H1 (cell line): ENCODE measurements at regions not wholly inside any gene's neighbourhood (a gene's known extent, or its start where the extent isn't known, plus 50 kb on each side); places are given as distances from the start of the nearest gene placed in this dataset.

ENCODE experiments used
- CTCF ChIA-PET: fragments of 300-600 bp; sonication (Branson Sonifier 250); formaldehyde crosslinking; loops from one replicate; lab custom pipeline; 2021; ENCODE audit not compliant: partially characterized antibody; lab: Charles Lee
- POLR2A ChIA-PET: fragments of 300-600 bp; sonication (Branson Sonifier 250); formaldehyde crosslinking; loops from one replicate; lab custom pipeline; 2021; ENCODE audit warnings: inconsistent platforms; ENCODE audit not compliant: partially characterized antibody; lab: Charles Lee
- DNase-seq, 2 experiments: peaks; one replicate each; pipeline versions ENCODE4 v3.0.0 to v3.0.0-alpha.2; 2010 to 2022; ENCODE audit warnings: low spot score in 2 of 2, low read depth in 1 of 2, mixed read lengths in 1 of 2
- FAIRE-seq: peaks from 2 replicates; lab custom pipeline; 2011; peaks lifted over from hg19 to GRCh38; lab: Jason Lieb, UNC
- H2AFZ ChIP-seq: 2 replicates; pipeline ENCODE4 v1.8.1; 2012; ENCODE audit warnings: low read length, inconsistent platforms
- H2AK5ac ChIP-seq: 2 replicates; pipeline ENCODE4 v1.6.1; 2013; ENCODE audit warnings: low read depth, low read length
- H2BK120ac ChIP-seq: replicated peaks from 2 replicates; pipeline ENCODE3; 2013; ENCODE audit warnings: low read depth, low read length, inconsistent platforms
- H2BK12ac ChIP-seq: 2 replicates; pipeline ENCODE4 v1.6.1; 2013; ENCODE audit warnings: low read depth, low read length
- H2BK15ac ChIP-seq: 2 replicates; pipeline ENCODE4 v1.6.1; 2013; ENCODE audit warnings: low read length
- H2BK20ac ChIP-seq: 2 replicates; pipeline ENCODE4 v1.6.1; 2013; ENCODE audit warnings: low read length
- H2BK5ac ChIP-seq: 2 replicates; pipeline ENCODE4 v1.6.1; 2013; ENCODE audit warnings: low read depth, low read length
- H3K14ac ChIP-seq: 2 replicates; pipeline ENCODE4 v1.6.1; 2013; ENCODE audit warnings: inconsistent platforms; ENCODE audit not compliant: insufficient read length
- H3K18ac ChIP-seq: 2 replicates; pipeline ENCODE4 v1.6.1; 2013; ENCODE audit warnings: low read length; ENCODE audit errors: extremely low read depth
- H3K23ac ChIP-seq: 2 replicates; pipeline ENCODE4 v1.6.1; 2013; ENCODE audit warnings: inconsistent platforms; ENCODE audit not compliant: insufficient read length
- H3K23me2 ChIP-seq: 2 replicates; pipeline ENCODE4 v1.6.1; 2013; ENCODE audit warnings: low read depth, low read length
- H3K27ac ChIP-seq: 2 replicates; pipeline ENCODE4 v1.6.1; 2011; ENCODE audit warnings: low read depth, low read length, inconsistent platforms
- H3K27me3 ChIP-seq, 4 experiments: replicated peaks in 1 of 4; 1 replicate in 1 of 4; 2 replicates in 3 of 4; pipeline versions ENCODE4 v1.6.1 to v1.8.1; 2011 to 2013; ENCODE audit warnings: low read length in 3 of 4, mild to moderate bottlenecking in 3 of 4, inconsistent platforms in 2 of 4, mixed read lengths in 2 of 4, moderate library complexity in 1 of 4; ENCODE audit not compliant: control insufficient read depth in 3 of 4, insufficient read depth in 3 of 4; ENCODE audit errors: extremely low read depth in 1 of 4
- H3K36me3 ChIP-seq, 4 experiments: 2 replicates each; pipeline versions ENCODE4 v1.6.1 to v1.8.1; 2011 to 2013; ENCODE audit warnings: mild to moderate bottlenecking in 4 of 4, low read length in 3 of 4, moderate library complexity in 2 of 4, control low read depth in 1 of 4, inconsistent platforms in 1 of 4; ENCODE audit not compliant: insufficient read depth in 4 of 4, control insufficient read depth in 2 of 4
- H3K4ac ChIP-seq: replicated peaks from 2 replicates; pipeline ENCODE3; 2013; ENCODE audit warnings: low read length, low read depth, mixed read lengths, inconsistent platforms; ENCODE audit not compliant: insufficient read length
- H3K4me1 ChIP-seq, 4 experiments: replicated peaks in 1 of 4; 1 replicate in 1 of 4; 2 replicates in 3 of 4; pipeline versions ENCODE4 v1.6.1 to v1.8.1; 2011 to 2013; ENCODE audit warnings: low read length in 3 of 4, inconsistent platforms in 2 of 4, mixed read lengths in 1 of 4; ENCODE audit not compliant: insufficient read depth in 4 of 4, control insufficient read depth in 3 of 4
- H3K4me2 ChIP-seq, 2 experiments: 2 replicates each; pipeline versions ENCODE4 v1.6.1 to v1.8.1; 2011 to 2013; ENCODE audit warnings: low read depth in 2 of 2, low read length in 2 of 2, control low read depth in 1 of 2, inconsistent platforms in 1 of 2, mild to moderate bottlenecking in 1 of 2; ENCODE audit not compliant: insufficient read depth in 1 of 2
- H3K4me3 ChIP-seq, 4 experiments: fragments of 200-600, 300-600 bp in 1 of 4; sonication (generic), shearing (Covaris generic), sonication (Bioruptor Twin) in 1 of 4; 2 replicates each; pipeline versions ENCODE4 v1.5.1 to v1.8.1; 2011 to 2016; ENCODE audit warnings: low read length in 4 of 4, low read depth in 3 of 4, control low read depth in 2 of 4, inconsistent platforms in 2 of 4, mild to moderate bottlenecking in 2 of 4, mixed read lengths in 1 of 4, moderate library complexity in 1 of 4; ENCODE audit not compliant: insufficient read depth in 2 of 4; ENCODE audit errors: extremely low read depth in 1 of 4
- H3K56ac ChIP-seq: replicated peaks from 2 replicates; pipeline ENCODE3; 2013; ENCODE audit warnings: low read depth, mild to moderate bottlenecking, mixed read lengths, low read length, inconsistent platforms; ENCODE audit not compliant: insufficient read length
- H3K79me1 ChIP-seq: 2 replicates; pipeline ENCODE4 v1.6.1; 2013; ENCODE audit warnings: low read depth, low read length, control low read depth
- H3K79me2 ChIP-seq, 2 experiments: 2 replicates each; pipeline versions ENCODE4 v1.6.1 to v1.8.1; 2012 to 2013; ENCODE audit warnings: low read length in 2 of 2, mild to moderate bottlenecking in 2 of 2, inconsistent platforms in 1 of 2; ENCODE audit not compliant: insufficient read depth in 2 of 2, control insufficient read depth in 1 of 2
- H3K9ac ChIP-seq, 4 experiments: replicated peaks in 1 of 4; 1 replicate in 1 of 4; 2 replicates in 3 of 4; pipeline versions ENCODE4 v1.6.1 to v1.8.1; 2011 to 2013; ENCODE audit warnings: low read depth in 3 of 4, low read length in 3 of 4, control low read depth in 2 of 4, mild to moderate bottlenecking in 2 of 4, moderate library complexity in 2 of 4, inconsistent platforms in 1 of 4; ENCODE audit errors: extremely low read depth in 1 of 4
- H3K9me3 ChIP-seq, 2 experiments: 2 replicates each; pipeline versions ENCODE4 v1.6.1 to v1.8.1; 2012 to 2013; ENCODE audit warnings: mild to moderate bottlenecking in 2 of 2, moderate library complexity in 2 of 2, control low read depth in 1 of 2, inconsistent platforms in 1 of 2, low read depth in 1 of 2, low read length in 1 of 2, mixed read lengths in 1 of 2; ENCODE audit not compliant: insufficient read depth in 2 of 2
- H4K20me1 ChIP-seq, 2 experiments: replicated peaks in 1 of 2; 2 replicates each; pipeline versions ENCODE3 to v1.8.1; 2011 to 2013; ENCODE audit warnings: inconsistent platforms in 2 of 2, low read length in 2 of 2, mild to moderate bottlenecking in 1 of 2; ENCODE audit not compliant: insufficient read depth in 2 of 2, control insufficient read depth in 1 of 2
- H4K5ac ChIP-seq: 2 replicates; pipeline ENCODE4 v1.6.1; 2013; ENCODE audit warnings: low read length, low read depth, mixed read lengths, inconsistent platforms; ENCODE audit not compliant: insufficient read length
- H4K8ac ChIP-seq: 2 replicates; pipeline ENCODE4 v1.8.0; 2013; ENCODE audit warnings: mild to moderate bottlenecking, moderate library complexity, low read length, inconsistent platforms; ENCODE audit not compliant: insufficient read depth; ENCODE audit errors: extremely low read depth
- H4K91ac ChIP-seq: replicated peaks from 2 replicates; pipeline ENCODE3; 2013; ENCODE audit warnings: low read length, mixed read lengths, inconsistent platforms; ENCODE audit not compliant: insufficient read length
- EGR1 ChIP-seq: IDR thresholded peaks from 2 replicates; pipeline ENCODE4 v1.6.1; 2011; ENCODE audit warnings: low read depth, low read length, borderline replicate concordance
- YY1 ChIP-seq: IDR thresholded peaks from 2 replicates; pipeline ENCODE4 v1.6.1; 2011; ENCODE audit warnings: low read depth, mild to moderate bottlenecking, low read length
- WGBS, 2 experiments: shearing (Covaris generic) in 1 of 2; methylation state at CpG; one replicate each; pipeline versions ENCODE4 v1.1.6 to v1.1.7; 2013 to 2015; ENCODE audit warnings: low lambda C conversion rate in 2 of 2, mixed read lengths in 2 of 2, inconsistent platforms in 1 of 2, low coverage in 1 of 2, missing lambda C conversion rate in 1 of 2; ENCODE audit not compliant: insufficient replicate concordance in 2 of 2, insufficient coverage in 1 of 2, insufficient read length in 1 of 2; ENCODE audit errors: extremely low coverage in 1 of 2, missing lambda C conversion rate in 1 of 2; 5-methylcytosine and 5-hydroxymethylcytosine counted together

GRCh38 chr10:69721690-69722310 is 79.9 kb upstream of the COL13A1 start:
- no peak overlapping the region for H3K4ac ChIP-seq
- no peak for DNase-seq
- H2BK12ac ChIP-seq, result 0 out of 2 replicates have a peak overlapping the region, but pooled peaks have one; percentile 30
- H2AFZ ChIP-seq, result peak overlapping the region; percentile 51
- H3K56ac ChIP-seq, result no peak overlapping the region
- no peaks in the 10 kb centered on the region for H3K79me1 ChIP-seq
- peak overlapping the region; percentile 48; the same call in 1 of the 2 replicates for H2BK20ac ChIP-seq
- no peak overlapping the region for H4K8ac ChIP-seq
- no peak overlapping the region for H4K91ac ChIP-seq
- H3K9ac ChIP-seq, result no peak overlapping the region
- no peaks in the 10 kb centered on the region for H3K36me3 ChIP-seq
- H2BK15ac ChIP-seq, result no peak overlapping the region; the same call in 1 of the 2 replicates
- H3K14ac ChIP-seq, result no peak overlapping the region
- CTCF ChIA-PET, result interaction anchor here (0.7 to 35.5 kb wide), 12 partner anchors 12 to 314 kb away, joined by 3 to 992 read pairs (median 3); no protein-coding TSS in a partner anchor
- H3K27me3 ChIP-seq, result no peaks in the 10 kb centered on the region; a peak in 1 of 7 replicates
- H3K23ac ChIP-seq, result no peak overlapping the region
- no peak overlapping the region for H3K27ac ChIP-seq
- H3K9me3 ChIP-seq, result peaks cover 0 to 6% of the 10 kb centered on the region in 2 experiments; a peak in 1 of 4 replicates
- H4K5ac ChIP-seq, result no peak overlapping the region
- FAIRE-seq, result no peak
- no peak overlapping the region for H2BK120ac ChIP-seq
- H3K4me2 ChIP-seq, result peak overlapping the region in 1 of 2 experiments; percentile 5; a peak in 2 of 4 replicates
- no peak overlapping the region for H2AK5ac ChIP-seq
- H4K20me1 ChIP-seq, result no peaks in the 10 kb centered on the region
- WGBS, 2 experiments, result 71% methylated on average over 10 of the region's 10 CpGs; no CpG with 5 or more reads in 1 of the 2 experiments
- H2BK5ac ChIP-seq, result peak overlapping the region; percentile 63; the same call in 1 of the 2 replicates
- H3K23me2 ChIP-seq, result peaks cover 2% of the 10 kb centered on the region; the same call in 1 of the 2 replicates
- peaks cover 0 to 4% (median under 1%) of the 10 kb centered on the region in 4 experiments; a peak in 3 of 7 replicates for H3K4me1 ChIP-seq
- H3K79me2 ChIP-seq, result no peaks in the 10 kb centered on the region
- TF ChIP-seq YY1 (peak; percentile 53; the same call in 1 of the 2 replicates), EGR1 (no peak)
- TF ChIP-seq, all 59 proteins: peak for 1
- POLR2A ChIA-PET, result no interaction called here
- Histone ChIP-seq H3K18ac (0 out of 2 replicates have a peak overlapping the region, but pooled peaks have one; percentile 38), H3K4me3 (no peak overlapping the region)
